ENCODE measurements at regions not wholly inside any gene's neighbourhood (a gene's known extent, or its start where the extent isn't known, plus 50 kb on each side); places are given as distances from the start of the nearest gene placed in this dataset.

DNA sequence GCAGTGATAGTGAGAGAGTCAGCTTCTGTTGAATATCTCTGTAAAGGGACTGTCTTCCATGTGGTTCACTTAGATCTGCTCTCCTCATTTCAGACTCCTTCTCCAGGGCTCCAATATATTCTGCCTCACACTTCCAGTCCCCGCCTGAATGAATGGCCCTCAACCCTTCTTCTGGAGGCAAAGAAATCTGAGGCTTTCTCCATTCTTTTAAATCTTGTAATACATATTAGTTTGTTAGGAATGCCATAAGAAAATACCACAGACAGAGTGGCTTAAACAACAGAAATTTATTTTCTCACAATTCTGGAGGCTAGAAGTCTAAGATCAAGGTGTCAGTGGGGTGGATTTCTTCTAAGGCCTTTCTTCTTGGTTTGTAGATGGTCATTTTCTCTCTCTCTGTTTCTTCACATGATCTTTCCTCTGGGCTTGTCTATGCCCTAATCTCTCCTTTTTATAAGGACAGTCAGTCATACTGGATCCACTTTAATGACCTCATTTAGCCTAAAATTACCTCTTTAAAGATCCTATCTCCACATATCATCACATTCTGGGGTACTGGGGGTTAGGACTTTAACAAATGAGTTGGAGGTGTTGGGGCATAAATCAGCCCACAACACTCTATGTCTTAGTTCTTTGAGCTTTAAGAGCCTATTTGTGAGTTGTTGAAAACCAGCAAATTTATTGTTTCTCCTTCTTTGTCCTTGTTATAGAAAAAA, 128.5 kb upstream of the KCNK2 start:
- no peak overlapping the region for H3K4me3 ChIP-seq (ENCODE audit: insufficient read depth, low read depth, low read length)
- DNase-seq = no peak
- H3K27me3 ChIP-seq (ENCODE audit: control insufficient read depth, insufficient read depth, low read length) = no peaks in the 10 kb centered on the region
- H3K36me3 ChIP-seq (replicated peaks; ENCODE audit: control insufficient read depth, insufficient read depth, low read length) = no peaks in the 10 kb centered on the region

DNA sequence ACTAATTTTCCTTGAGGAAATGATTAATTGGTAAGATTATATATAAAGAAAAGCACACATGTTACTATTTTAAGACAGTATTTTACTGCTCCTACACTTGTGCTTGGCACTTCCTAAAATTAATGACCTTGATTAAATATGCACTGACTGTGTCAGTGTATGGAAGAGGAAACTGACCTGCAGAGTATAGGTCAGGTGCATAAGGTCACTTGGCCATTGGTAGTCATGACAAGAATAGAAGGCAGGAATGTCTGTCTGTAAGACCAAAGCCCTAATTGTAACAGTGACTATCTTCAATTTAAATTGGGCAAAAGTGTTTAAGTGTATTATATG, 128.0 kb upstream of the KCNK2 start:
- no peaks in the 10 kb centered on the region for H3K36me3 ChIP-seq (replicated peaks; ENCODE audit: control insufficient read depth, insufficient read depth, low read length)
- H3K27me3 ChIP-seq (ENCODE audit: control insufficient read depth, insufficient read depth, low read length) = no peaks in the 10 kb centered on the region
- no peak overlapping the region for H3K4me3 ChIP-seq (ENCODE audit: insufficient read depth, low read depth, low read length)
- no peak for DNase-seq

DNA sequence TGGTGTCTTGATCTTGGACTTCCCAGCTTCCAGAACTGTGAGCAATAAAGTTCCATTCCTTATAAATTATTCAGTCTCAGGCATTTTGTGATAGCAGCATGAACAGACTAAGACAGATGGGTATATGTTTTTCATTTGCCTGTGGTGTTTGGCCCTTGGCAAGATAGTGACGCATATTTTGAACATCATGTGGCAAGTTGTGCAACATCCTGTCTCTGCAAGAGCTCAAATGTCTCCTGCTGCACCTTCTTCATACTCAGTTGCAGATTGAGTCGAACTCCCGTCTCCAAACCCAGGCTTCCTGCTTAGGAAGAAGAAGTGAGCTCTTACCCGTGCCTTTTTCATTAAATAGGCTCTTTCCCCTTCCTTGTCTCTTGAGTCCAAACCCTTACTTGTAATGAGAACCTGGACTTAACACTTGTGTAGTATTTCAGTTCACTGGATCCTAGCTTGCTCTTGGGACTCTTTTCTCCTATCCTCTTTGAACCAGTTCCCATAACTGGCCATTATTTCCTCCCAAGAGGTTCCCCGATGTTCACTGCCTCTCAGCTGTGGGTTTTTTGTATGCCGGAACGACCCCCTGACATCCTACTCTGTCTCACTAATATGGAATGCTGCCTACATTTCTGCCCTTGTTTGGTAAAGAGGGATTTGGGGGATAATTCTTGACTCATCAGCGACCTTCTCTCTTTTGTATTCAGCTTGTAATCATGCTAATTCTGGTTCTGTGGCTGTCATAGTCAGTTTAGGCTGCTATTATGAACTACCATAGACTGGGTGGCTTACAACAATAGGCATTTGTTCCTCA, 125.0 kb upstream of the KCNK2 start:
- no peak for DNase-seq
- H3K4me3 ChIP-seq (ENCODE audit: insufficient read depth, low read depth, low read length) = no peak overlapping the region
- H3K27me3 ChIP-seq (ENCODE audit: control insufficient read depth, insufficient read depth, low read length) = no peaks in the 10 kb centered on the region
- no peaks in the 10 kb centered on the region for H3K36me3 ChIP-seq (replicated peaks; ENCODE audit: control insufficient read depth, insufficient read depth, low read length)

DNA sequence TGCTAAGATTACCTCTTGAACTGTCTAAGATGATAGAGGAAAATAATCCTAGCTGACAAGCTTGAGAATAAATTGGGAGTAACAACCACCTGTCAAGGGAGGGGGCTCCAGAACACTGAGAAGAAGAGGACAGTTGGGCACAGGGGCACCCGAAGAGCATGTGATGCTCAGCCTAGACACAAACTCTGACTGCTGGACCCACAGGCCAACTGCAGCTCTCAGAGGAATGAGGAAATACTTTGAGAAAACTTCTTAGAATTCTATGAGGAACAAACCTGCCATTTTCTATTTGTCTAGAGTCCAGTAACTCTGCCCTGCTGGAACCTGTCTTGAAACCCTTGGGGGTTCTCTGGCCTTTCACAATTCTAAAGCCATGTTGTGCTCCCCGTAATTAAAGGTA, 124.1 kb upstream of the KCNK2 start:
- Histone ChIP-seq H3K27me3 (ENCODE audit: control insufficient read depth, insufficient read depth, low read length) (no peaks in the 10 kb centered on the region), H3K36me3 (replicated peaks; ENCODE audit: control insufficient read depth, insufficient read depth, low read length) (no peaks in the 10 kb centered on the region), H3K4me3 (ENCODE audit: insufficient read depth, low read depth, low read length) (no peak overlapping the region)
- no peak for DNase-seq

DNA sequence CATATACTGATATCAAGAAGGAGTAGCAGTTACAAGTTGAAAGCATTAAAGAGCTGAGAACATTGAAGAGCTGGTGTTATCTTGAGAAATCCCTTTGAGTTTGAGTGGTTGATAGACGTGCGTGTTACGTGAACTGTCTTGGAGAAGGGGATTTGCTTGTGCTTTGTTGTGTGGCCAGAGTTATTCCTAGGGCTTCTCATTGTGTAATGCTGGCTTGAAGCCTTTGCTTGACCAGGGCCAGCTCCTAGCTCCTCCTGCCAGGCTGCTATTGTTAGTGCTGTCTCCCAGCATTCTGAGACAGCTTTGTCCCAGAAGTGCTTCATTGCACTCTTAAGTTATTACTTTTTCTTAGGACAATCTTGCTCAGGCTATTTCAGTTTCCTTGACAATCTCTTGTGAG, 116.2 kb upstream of the KCNK2 start:
- Histone ChIP-seq H3K36me3 (replicated peaks; ENCODE audit: control insufficient read depth, insufficient read depth, low read length) (no peaks in the 10 kb centered on the region), H3K4me3 (ENCODE audit: insufficient read depth, low read depth, low read length) (no peak overlapping the region), H3K27me3 (ENCODE audit: control insufficient read depth, insufficient read depth, low read length) (no peaks in the 10 kb centered on the region)
- no peak for DNase-seq

DNA sequence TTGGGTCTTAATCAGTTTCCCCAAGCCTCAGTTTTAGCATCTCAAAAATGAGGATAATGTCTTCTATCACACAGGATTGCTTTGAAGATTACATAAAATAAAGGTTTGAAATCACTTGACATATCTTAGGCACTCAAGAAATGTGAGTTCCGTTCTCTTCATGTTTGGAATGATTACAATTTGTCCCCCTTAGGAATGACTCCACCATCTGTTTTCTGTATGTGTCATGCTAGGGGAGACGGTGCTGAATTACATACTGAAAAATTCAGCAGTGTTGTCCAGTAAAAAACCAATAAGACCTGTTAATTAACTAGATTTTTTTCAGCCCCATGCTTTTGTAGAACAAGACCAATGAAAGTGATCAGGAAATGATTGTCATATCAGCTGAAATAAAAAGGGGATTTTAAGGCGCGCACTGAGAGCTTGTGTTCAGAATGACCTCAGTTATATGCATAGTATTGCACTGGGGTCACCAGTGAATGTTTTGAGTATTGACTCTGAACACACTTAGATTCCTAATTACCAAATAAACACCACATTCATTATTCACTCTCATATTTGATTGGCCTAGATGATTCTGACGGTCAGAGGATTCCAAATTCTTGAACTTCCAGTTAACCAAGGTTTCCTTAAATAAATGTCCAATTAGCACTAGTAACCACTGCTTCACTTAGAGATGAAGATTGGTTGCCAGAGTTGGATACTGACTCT, 114.5 kb upstream of the KCNK2 start:
- H3K36me3 ChIP-seq (replicated peaks; ENCODE audit: control insufficient read depth, insufficient read depth, low read length) = no peaks in the 10 kb centered on the region
- H3K27me3 ChIP-seq (ENCODE audit: control insufficient read depth, insufficient read depth, low read length) = no peaks in the 10 kb centered on the region
- DNase-seq = no peak

DNA sequence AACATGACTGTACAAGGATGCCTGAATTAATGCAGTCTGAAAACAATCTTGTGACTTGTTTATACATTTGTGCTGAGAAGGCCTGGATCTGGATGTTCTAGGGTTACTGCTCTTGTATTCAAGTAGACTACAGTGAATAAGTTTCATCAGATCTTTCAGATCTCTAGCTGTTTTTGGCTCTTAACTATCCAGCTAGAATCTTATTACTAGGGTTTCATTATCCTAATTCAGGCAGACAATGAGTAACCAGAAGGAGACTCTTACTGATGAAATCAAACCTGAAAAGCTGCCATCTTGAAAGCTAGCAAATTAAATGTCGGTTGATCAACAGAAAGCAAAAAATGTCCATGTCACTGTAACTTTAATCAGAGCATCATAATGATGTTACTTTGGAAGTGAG, 112.5 kb upstream of the KCNK2 start:
- DNase-seq = no peak
- no peaks in the 10 kb centered on the region for H3K27me3 ChIP-seq (ENCODE audit: control insufficient read depth, insufficient read depth, low read length)
- no peaks in the 10 kb centered on the region for H3K36me3 ChIP-seq (replicated peaks; ENCODE audit: control insufficient read depth, insufficient read depth, low read length)
- H3K4me3 ChIP-seq (ENCODE audit: insufficient read depth, low read depth, low read length) = no peak overlapping the region

More for the DNA sequence above, 114.5 kb upstream of the KCNK2 start:
- no peak overlapping the region for H3K4me3 ChIP-seq (ENCODE audit: insufficient read depth, low read depth, low read length)

DNA sequence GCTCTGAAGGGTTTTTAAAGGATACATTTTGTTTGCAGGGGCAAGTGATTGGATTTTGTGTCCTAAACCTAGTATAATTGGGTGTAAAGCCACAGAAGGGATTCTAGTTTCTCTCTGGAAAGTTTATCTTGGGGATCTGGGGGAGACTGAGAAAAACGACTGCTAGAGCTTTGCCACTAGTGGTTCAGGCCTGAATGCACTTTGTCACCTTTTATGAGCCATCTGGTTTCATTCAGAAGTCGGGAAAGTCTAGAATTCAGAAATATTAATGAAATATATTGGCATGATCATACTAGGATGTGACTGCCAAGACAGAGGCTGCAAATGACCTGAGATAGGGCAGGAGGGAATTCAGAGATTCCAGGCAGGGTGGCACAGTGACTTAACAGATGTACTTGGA, 111.5 kb upstream of the KCNK2 start:
- Histone ChIP-seq H3K4me3 (ENCODE audit: insufficient read depth, low read depth, low read length) (no peak overlapping the region), H3K27me3 (ENCODE audit: control insufficient read depth, insufficient read depth, low read length) (no peaks in the 10 kb centered on the region), H3K36me3 (replicated peaks; ENCODE audit: control insufficient read depth, insufficient read depth, low read length) (no peaks in the 10 kb centered on the region)
- no peak for DNase-seq

DNA sequence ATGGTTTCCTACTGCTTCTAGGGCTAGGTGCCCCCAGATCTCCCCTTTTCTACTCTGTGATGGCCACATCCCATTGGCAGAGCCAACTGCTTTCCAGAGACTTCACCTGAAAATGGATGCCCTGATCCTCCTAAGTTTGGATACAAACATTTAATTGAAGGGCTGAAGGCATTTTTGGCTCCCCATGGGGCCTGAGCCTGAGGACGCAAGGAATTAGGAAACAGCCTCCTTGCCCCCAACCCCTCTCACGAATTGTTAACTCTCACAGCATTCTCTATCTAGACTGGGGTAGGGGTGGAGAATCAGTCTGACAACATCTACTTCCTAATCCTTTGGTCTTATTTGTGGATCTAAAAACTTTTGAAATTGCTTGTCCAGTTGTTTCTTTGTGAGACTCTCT, 108.5 kb upstream of the KCNK2 start:
- Histone ChIP-seq H3K36me3 (replicated peaks; ENCODE audit: control insufficient read depth, insufficient read depth, low read length) (no peaks in the 10 kb centered on the region), H3K4me3 (ENCODE audit: insufficient read depth, low read depth, low read length) (no peak overlapping the region), H3K27me3 (ENCODE audit: control insufficient read depth, insufficient read depth, low read length) (no peaks in the 10 kb centered on the region)
- DNase-seq = no peak

DNA sequence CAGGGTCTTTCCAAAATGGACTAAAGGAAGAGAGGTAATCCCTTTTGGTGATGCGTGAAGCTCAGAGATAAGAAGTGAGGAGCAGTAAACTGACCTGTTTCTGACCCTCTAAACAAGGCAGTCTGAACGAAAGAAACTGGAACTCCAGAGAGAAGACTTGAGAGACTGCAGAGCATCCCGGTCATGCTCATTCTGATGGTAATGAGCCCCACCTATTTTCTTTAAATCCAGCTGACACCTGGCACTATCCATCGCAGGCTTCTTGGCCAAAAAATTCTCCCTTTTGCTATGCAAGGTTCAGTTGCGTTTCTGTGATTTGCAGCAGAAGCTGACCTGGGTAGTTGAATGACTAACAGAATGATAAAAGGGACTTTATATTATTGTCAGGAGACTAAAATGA, 105.9 kb upstream of the KCNK2 start:
- DNase-seq = peak; percentile 1
- no peaks in the 10 kb centered on the region for H3K27me3 ChIP-seq (ENCODE audit: control insufficient read depth, insufficient read depth, low read length)
- H3K4me3 ChIP-seq (ENCODE audit: insufficient read depth, low read depth, low read length) = no peak overlapping the region
- no peaks in the 10 kb centered on the region for H3K36me3 ChIP-seq (replicated peaks; ENCODE audit: control insufficient read depth, insufficient read depth, low read length)

DNA sequence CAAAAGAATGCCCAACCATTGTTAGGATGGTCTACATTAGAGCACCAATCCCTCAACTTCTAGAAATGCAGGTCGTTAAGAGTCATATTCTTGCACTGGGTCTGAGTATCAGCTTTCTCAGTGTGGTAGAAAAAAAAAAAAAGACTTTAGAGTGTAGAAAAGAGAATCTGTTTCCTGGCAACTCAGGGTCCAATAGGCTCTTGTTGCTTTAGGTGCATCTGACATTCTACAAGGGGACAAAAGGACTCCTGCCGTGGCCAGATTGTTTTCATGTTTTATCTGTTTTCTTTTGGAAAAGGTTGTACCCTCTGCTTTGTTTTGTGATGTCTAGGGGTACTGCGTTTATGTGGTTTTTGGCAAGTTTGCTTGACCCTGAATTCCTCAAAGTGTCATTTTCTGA, 105.4 kb upstream of the KCNK2 start:
- Histone ChIP-seq H3K27me3 (ENCODE audit: control insufficient read depth, insufficient read depth, low read length) (no peaks in the 10 kb centered on the region), H3K36me3 (replicated peaks; ENCODE audit: control insufficient read depth, insufficient read depth, low read length) (no peaks in the 10 kb centered on the region), H3K4me3 (ENCODE audit: insufficient read depth, low read depth, low read length) (no peak overlapping the region)
- no peak for DNase-seq

DNA sequence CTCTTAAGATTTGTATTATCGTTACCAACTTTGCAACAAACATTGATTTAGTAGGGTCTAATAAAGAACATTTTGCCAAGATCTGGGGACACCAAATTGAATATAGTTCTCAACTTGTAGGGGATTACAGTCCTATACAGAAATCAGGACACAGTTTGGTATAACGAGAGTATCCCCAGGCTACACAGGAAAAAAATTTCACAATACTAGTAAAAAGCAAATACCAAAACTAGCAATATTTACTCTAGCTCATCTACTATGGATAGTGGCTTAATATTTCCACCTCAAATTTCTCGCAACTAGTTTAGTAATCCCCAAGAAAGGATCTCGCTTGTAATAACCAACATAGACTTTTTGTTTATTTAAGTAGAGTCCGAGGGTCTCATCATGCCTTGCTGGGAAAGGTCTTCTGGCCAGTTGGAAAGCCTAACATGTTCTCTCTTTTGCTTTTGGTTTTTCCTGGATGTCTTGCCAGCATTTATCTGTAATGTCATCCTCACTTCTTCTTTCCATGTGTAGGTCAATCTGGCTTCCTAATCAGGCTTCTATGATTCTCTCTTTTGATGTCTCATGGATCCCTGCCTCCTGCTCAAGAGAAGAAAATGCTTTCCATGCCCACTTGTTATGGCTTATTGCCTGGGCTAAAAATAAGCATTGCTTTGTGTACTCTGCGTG, 104.7 kb upstream of the KCNK2 start:
- H3K27me3 ChIP-seq (ENCODE audit: control insufficient read depth, insufficient read depth, low read length) = no peaks in the 10 kb centered on the region
- no peaks in the 10 kb centered on the region for H3K36me3 ChIP-seq (replicated peaks; ENCODE audit: control insufficient read depth, insufficient read depth, low read length)
- no peak overlapping the region for H3K4me3 ChIP-seq (ENCODE audit: insufficient read depth, low read depth, low read length)
- DNase-seq = no peak

DNA sequence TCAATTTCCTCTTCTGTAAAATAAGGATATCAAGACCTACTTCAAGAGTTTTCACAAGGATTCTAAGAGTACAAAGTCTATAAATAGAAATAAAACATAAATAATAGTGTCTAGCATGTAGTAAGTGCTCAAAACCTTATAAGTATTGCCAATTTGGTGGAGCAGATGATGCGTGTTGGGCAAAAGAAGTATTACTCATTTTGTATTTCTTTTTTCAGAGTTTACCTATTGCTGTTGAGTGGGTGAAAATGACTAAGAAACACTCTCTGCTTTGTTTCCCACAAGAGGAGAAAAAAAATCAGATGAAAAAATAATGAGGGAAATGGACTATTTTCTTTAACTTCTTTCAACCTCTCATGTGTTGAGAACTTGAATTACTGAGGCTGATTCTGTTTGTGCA, 103.3 kb upstream of the KCNK2 start:
- no peak for DNase-seq
- H3K36me3 ChIP-seq (replicated peaks; ENCODE audit: control insufficient read depth, insufficient read depth, low read length) = no peaks in the 10 kb centered on the region
- H3K4me3 ChIP-seq (ENCODE audit: insufficient read depth, low read depth, low read length) = no peak overlapping the region
- H3K27me3 ChIP-seq (ENCODE audit: control insufficient read depth, insufficient read depth, low read length) = no peaks in the 10 kb centered on the region

DNA sequence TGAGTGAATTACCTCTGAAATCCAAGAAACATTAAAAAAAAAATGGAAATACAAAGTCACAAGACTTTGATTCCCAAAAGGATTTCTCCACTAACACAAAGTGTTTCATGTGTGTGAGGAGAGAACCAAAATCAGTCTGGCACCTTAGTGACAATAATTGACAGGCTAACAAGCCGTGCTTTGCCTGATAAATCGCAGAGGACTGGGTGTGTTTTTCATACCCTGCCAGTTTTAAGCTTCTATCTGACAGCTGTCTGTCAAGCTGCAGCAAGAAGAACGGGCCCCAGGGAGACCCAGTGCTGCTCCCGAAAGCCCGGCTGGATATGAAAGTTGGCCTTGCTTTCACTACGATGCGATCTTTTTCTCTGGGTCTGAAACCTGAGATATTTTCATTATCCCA, 101.6 kb upstream of the KCNK2 start:
- DNase-seq = no peak
- Histone ChIP-seq H3K36me3 (replicated peaks; ENCODE audit: control insufficient read depth, insufficient read depth, low read length) (no peaks in the 10 kb centered on the region), H3K4me3 (ENCODE audit: insufficient read depth, low read depth, low read length) (no peak overlapping the region), H3K27me3 (ENCODE audit: control insufficient read depth, insufficient read depth, low read length) (no peaks in the 10 kb centered on the region)

Data from H7 (cell line).